ENCODE measurements at regions not wholly inside any gene's neighbourhood (a gene's known extent, or its start where the extent isn't known, plus 50 kb on each side); places are given as distances from the start of the nearest gene placed in this dataset.

GRCh38 chr16:65543781-65544740 lies 422.2 kb upstream of the CDH11 start:
- Histone ChIP-seq H3K9ac (ENCODE audit: low read length) (no peak overlapping the region), H4K20me1 (ENCODE audit: insufficient read depth) (no peaks in the 10 kb centered on the region), H3K27ac (ENCODE audit: low read depth, low read length) (no peak overlapping the region), H3K79me2 (ENCODE audit: insufficient read depth, low read length) (no peaks in the 10 kb centered on the region), H3K9me3 (ENCODE audit: control insufficient read depth in 1 of 2, insufficient read depth in 1 of 2, low read depth in 1 of 2, low read length in 2 of 2) (peaks cover 3 to 4% of the 10 kb centered on the region in 2 experiments; a peak in 2 of 4 replicates), H3K4me2 (ENCODE audit: low read length) (no peak overlapping the region), H2AFZ (ENCODE audit: low read depth, low read length, poor library complexity, severe bottlenecking) (no peak overlapping the region), H3K27me3 (ENCODE audit: insufficient read depth, low read length) (no peaks in the 10 kb centered on the region), H3K36me3 (ENCODE audit: control insufficient read depth in 1 of 2, insufficient read depth in 2 of 2, low read length in 2 of 2) (no peaks in the 10 kb centered on the region), H3K4me1 (ENCODE audit: control insufficient read depth in 1 of 2, insufficient read depth in 2 of 2, low read length in 2 of 2) (no peaks in the 10 kb centered on the region), H3K9me2 (ENCODE audit: insufficient read depth) (no peaks in the 10 kb centered on the region), H3K4me3 (replicated peaks in 1 of 2; ENCODE audit: low read depth in 1 of 2, low read length in 2 of 2) (no peak overlapping the region)
- no TSS peak for BruUV-seq (replicated peaks)
- ChIA-PET CTCF (no interaction called here), POLR2A (no interaction called here), RAD21 (ENCODE audit: low non-redundant PET in 1 of 2, low total read pairs in 2 of 2, uncharacterized antibody in 2 of 2, unreplicated experiment in 2 of 2) (no interaction called here)
- no peak for ATAC-seq
- intact Hi-C loops (cut with micrococcal nuclease): no loop called here
- DNase-seq (ENCODE audit: low read depth, low spot score): no peak
- TF ChIP-seq REST (IDR thresholded peaks at IDR 0.05; ENCODE audit: low read depth) (no peak), CEBPB (IDR thresholded peaks at IDR 0.05; ENCODE audit: low read depth) (no peak), EZH2phosphoT487 (IDR thresholded peaks at IDR 0.05; ENCODE audit: borderline replicate concordance) (no peak), SP1 (IDR thresholded peaks at IDR 0.05; ENCODE audit: low read depth) (no peak), ZFX (IDR thresholded peaks at IDR 0.05) (no peak), MAX (IDR thresholded peaks at IDR 0.05) (no peak), JUND (IDR thresholded peaks at IDR 0.05) (no peak), FOSL1 (IDR thresholded peaks at IDR 0.05; ENCODE audit: low read depth) (no peak), ZNF274 (IDR thresholded peaks at IDR 0.05; ENCODE audit: low read depth, low read length) (no peak), EGR1 (IDR thresholded peaks at IDR 0.05; ENCODE audit: low read depth) (no peak), CBX3 (IDR thresholded peaks at IDR 0.05; ENCODE audit: low read depth) (no peak), ELF1 (IDR thresholded peaks at IDR 0.05; ENCODE audit: borderline replicate concordance, low read depth) (no peak), TCF7L2 (IDR thresholded peaks at IDR 0.05; ENCODE audit: borderline replicate concordance, extremely low read depth, insufficient read depth, insufficient read length) (no peak), ZBTB33 (IDR thresholded peaks at IDR 0.05; ENCODE audit: extremely low read depth, insufficient replicate concordance, low read length) (no peak), RAD21 (IDR thresholded peaks at IDR 0.05; ENCODE audit: low read depth) (no peak)
